Loucy (cell line): ENCODE measurements at regions not wholly inside any gene's neighbourhood (a gene's known extent, or its start where the extent isn't known, plus 50 kb on each side); places are given as distances from the start of the nearest gene placed in this dataset.

Experiments
- EZH2phosphoT487 ChIP-seq: fragments of 200-600 bp; IDR thresholded peaks from 2 replicates; pipeline ENCODE4 v1.6.1; 2018; ENCODE audit warnings: antibody characterized with exemption, mild to moderate bottlenecking, moderate library complexity, borderline replicate concordance
- TF ChIP-seq, protein P1 (sequence below): fragments of 200-600 bp; sonication (generic); conservative IDR thresholded peaks from 2 replicates; pipeline ENCODE4 v1.5.1; 2014; ENCODE audit warnings: mild to moderate bottlenecking, antibody characterized with exemption, low read length

GRCh38 chr3:127043041-127043641 lies 60.2 kb downstream of the PLXNA1 start:
- TF ChIP-seq, protein P1, sequence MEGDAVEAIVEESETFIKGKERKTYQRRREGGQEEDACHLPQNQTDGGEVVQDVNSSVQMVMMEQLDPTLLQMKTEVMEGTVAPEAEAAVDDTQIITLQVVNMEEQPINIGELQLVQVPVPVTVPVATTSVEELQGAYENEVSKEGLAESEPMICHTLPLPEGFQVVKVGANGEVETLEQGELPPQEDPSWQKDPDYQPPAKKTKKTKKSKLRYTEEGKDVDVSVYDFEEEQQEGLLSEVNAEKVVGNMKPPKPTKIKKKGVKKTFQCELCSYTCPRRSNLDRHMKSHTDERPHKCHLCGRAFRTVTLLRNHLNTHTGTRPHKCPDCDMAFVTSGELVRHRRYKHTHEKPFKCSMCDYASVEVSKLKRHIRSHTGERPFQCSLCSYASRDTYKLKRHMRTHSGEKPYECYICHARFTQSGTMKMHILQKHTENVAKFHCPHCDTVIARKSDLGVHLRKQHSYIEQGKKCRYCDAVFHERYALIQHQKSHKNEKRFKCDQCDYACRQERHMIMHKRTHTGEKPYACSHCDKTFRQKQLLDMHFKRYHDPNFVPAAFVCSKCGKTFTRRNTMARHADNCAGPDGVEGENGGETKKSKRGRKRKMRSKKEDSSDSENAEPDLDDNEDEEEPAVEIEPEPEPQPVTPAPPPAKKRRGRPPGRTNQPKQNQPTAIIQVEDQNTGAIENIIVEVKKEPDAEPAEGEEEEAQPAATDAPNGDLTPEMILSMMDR: no peak
- TF ChIP-seq EZH2phosphoT487: no peak
